ENCODE measurements at regions not wholly inside any gene's neighbourhood (a gene's known extent, or its start where the extent isn't known, plus 50 kb on each side); places are given as distances from the start of the nearest gene placed in this dataset.
"Not testable (repeated sequence)": the region's sequence is repeated elsewhere in the genome, so short reads cannot be mapped to it uniquely, and the experiment has no call there.

DNA sequence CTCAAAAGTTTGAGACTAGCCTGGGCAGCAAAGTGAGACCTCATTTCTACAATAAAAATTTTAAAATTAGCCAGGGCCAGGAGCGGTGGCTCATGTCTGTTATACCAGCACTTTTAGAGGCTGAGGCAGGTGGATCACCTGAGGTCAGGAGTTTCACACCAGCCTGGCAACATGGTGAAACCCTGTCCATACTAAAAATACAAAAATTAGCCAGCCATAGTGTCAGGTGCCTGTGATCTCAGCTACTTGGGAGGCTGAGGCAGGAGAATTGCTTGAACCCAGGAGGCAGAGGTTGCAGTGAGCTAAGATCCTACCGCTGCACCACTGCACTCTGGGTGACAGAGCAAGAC is 85.1 kb upstream of the MAP4 start:
- H3K4me3 ChIP-seq, H3K27ac ChIP-seq: not testable (repeated sequence)

DNA sequence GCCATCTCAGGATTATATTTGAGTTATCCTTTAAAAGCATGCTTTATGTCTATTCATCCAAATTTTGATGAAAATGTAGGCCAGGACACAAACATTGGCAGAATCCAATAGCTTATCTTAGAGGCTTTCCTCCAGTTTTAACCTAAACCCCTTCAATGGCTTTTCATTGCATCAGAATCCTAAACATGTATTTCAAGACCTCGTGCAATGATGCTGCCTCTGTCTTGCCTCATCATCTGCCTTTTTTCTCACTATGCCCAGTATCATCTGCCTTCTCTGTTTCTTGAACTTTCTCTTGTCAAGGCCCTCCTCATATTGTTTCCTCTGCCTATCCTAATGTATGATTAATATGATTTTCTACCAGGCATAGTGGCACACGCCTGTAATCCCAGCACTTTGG is 76.1 kb upstream of the MAP4 start:
- Histone ChIP-seq H3K4me3 (no peak overlapping the region), H3K27ac (no peak overlapping the region)

DNA sequence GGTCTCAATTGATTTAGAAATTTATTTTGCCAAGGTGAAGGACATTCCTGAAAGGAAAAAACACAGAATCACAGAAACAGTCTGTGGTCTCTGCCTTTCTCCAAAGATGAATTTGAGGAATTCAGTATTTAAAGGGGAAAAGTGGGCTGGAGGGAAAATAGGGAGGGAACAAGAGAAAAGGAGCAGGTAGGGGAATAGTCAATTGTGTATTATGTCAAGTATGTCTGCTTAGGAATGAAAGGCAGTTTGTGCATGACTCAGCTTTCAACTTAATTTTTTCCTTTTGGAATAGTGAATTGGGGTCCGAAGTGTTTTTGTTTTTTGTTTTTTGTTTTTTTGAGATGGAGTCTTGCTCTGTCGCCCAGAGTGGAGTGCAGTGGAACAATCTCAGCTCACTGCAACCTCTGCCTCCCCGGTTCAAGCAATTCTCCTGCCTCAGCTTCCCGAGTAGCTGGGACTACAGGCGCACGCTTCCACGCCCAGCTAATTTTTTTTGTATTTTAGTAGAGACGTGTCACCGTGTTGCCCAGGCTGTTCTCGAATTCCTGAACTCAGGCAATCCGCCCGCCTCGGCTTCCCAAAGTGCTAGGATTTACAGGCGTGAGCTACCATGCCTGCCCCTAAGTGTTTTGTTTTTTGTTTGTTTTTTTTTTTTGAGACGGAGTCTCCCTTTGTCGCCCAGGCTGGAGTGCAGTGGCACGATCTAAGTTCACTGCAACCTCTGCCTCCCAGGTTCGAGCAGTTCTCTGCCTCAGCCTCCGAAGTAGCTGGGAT is 74.1 kb upstream of the MAP4 start:
- Histone ChIP-seq H3K4me3 (no peak overlapping the region), H3K27ac (no peak overlapping the region)

DNA sequence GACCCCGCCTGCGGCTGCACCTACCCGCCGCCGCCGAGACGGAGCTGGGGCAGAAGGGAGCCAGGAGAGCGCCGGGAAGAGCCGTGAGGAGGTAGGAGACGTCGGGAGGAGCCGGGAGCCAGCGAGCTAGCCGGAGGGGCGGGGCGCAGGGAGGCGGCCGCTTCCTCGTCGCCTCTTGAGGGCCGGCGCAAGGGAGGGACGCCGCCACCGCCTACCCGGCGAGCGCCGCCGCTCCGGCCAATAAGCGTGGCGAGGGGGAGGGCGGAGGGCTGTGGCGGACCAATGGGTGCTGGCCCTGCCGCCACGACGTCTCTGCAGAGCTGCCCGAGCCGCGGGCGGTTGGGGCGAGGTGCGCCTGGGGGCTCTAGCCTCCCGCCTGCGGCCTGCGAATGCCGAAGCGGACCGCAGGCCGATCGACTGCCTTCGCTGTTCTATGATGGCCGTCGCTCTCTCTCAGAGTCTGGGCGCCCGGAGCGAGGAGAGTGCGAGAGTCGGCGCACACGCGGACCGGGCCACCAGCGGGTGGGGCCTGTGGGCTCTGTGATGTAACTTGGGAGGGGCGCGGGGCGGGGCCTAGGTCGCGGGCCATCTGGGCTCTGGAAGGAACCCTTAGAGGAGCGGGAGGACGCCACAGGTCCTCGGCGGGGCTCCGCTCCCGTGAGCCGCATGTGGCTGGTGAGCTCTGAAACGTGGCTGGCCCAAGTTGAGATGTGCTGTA is 72.7 kb upstream of the MAP4 start:
- peak overlapping the region; percentile 87 to 100 (median 96) for H3K27ac ChIP-seq

DNA sequence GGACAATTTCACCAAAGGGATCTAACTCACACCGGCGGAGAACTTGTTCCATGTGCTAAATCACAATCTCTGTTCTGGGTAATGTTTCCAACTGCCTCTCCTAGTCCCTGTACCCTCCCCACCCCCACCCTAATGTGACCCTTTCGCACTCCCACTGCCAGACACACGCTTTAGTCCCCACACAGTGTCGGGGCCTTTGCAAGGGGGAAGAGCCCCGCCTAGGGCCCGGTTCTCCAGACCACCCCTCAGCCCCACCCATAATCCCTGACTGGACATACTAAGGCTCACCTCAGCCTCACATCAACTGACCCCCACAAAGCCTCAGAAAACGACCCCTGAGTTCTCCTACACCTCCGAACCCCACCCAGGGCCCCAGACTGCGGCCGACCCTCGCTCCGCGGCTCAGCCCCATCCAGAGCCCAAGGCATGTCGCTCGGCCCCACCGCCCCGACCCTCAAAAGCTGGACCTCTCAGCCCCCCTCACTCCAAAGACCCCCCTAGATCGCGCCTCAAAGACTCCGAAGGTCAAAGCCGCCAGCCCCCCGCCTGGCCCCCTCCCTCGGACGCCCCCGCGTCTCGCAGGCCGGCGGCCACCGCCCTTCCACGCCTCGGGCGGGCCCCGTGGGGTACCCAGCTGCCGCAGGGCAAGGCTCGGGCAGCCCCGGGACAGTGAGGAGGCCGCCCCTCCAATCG is 72.0 kb upstream of the MAP4 start:
- peak overlapping the region; percentile 76 to 99 (median 92) for H3K4me3 ChIP-seq
- H3K27ac ChIP-seq = peak overlapping the region; percentile 87 to 100 (median 96)

More for the DNA sequence above, 72.7 kb upstream of the MAP4 start:
- H3K4me3 ChIP-seq = peak overlapping the region; percentile 76 to 99 (median 92)

DNA sequence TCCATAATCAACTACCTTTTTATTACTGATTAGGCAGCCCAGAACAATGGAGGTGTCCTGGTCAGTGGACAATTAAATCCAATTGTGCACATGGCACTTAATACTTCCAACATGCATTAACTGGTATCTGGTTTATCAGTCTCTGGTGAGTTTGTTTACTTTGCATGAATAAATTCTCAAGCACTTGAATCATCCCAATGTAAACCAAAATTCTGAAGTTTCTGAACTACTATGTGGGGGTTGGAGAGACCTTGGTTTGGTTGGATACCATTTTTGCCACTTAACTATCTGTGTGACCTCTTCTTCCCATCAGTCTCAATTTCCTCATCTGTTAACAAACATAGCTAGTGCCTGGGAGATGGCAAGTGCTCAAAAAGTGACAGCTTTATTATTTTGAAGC is 70.5 kb upstream of the MAP4 start:
- Histone ChIP-seq H3K4me3 (peak overlapping the region in 2 of 7 experiments; percentile 76 to 99), H3K27ac (peak overlapping the region in 17 of 21 experiments; percentile 0 to 99 (median 96))

DNA sequence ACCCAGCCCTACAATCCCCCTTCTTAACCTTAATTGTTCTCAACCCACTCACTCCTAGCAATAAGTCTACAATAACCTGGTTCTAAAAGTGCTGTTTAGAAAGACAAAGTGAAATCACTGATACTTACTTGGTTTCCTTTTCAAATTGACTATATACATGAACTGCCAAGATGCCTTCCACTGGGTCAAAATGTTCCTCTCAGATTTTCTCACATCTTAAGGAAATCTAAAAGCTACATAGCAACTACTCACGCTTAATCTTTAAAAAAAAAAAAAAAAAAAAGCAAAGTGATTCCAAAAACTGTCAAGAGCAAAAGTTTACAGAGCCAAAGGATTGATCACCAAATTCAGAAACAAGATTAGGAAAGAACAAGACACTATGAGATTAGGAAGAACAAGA is 68.7 kb upstream of the MAP4 start:
- no peak overlapping the region for H3K4me3 ChIP-seq
- H3K27ac ChIP-seq = peak overlapping the region in 2 of 21 experiments; percentile 52 to 58

DNA sequence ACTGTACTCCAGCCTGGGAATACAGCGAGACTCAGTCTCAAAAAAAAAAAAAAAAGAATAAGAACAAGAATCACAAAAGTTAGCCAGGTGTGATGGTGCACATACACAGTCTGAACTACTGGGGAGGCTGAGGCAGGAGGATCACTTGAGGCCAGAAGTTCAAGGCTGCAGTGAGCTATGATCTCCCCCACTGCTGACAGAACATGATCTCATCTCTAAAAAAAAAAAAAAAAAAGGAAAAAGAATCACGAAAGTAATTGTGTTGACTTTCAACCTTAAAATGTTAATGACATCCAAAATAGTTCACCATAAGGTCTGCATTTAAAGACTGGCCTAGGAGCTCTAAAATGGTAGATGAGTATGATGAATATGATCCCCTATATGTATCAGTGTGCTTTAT is 68.0 kb upstream of the MAP4 start:
- Histone ChIP-seq H3K4me3 (no peak overlapping the region), H3K27ac (peak overlapping the region in 1 of 21 experiments; percentile 58)

DNA sequence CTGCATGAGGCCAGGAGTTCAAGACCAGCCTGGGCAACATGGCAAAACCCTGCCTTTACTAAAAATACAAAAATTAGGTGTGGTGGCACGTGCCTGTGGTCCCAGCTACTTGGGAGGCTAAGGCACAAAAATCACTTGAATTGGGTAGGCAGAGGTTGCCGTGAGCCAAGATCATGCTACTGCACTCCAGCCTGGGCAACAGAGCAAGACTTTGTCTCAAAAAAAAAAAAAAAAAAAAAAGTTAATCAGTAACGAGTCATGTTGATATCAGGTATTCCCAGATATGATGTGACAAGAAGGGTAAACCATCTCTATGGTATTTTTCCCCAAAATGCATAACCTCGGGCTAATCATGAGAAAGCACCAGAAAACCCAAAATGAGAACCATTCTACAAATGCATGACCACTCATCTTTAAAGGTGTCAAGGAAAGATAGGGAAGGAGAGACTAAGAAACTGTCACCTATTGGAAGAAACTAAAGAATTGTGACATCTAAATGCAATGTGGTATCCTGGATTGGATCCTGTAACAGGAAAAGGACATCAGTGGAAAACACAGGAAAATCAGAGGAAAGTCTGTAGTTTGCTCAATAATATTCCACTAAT is 66.5 kb upstream of the MAP4 start:
- Histone ChIP-seq H3K27ac (no peak overlapping the region), H3K4me3 (no peak overlapping the region)

DNA sequence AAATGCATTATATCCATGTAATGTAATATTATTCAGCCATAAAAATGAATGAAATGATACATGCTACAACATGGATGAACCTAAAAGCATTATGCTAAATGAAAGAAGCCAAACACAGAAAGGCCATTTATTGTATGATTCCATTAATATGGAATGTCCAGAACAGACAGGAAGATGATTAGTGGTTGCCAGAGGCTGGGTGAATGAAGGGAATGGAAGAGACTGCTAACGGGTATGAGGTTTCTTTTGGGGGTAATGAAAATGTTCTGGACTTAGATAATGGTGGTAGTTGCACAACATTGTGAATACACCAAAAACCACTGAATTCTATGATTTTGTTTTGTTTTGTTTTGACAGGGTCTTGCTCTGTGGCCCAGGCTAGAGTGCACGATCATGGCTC is 61.6 kb upstream of the MAP4 start:
- H3K27ac ChIP-seq = no peak overlapping the region
- H3K4me3 ChIP-seq = no peak overlapping the region

DNA sequence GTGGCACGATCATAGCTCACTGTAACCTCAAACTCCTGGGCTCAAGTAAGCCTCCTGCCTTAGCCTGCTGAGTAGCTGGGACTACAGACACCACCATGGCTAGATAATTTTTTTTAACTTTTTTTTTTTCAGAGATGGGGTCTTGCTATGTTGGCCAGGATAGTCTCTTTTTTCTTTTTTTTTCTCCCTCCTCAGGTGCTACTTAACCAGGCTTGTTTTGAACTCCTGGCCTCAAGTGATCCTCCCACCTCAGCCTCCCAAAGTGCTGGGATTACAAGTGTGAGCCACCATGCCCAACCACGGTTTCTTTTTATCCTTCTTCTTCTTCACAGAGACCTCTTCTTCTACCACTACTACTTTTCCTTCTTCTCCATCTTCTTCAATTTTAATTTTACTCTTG is 53.8 kb upstream of the MAP4 start:
- no peak overlapping the region for H3K27ac ChIP-seq
- no peak overlapping the region for H3K4me3 ChIP-seq

DNA sequence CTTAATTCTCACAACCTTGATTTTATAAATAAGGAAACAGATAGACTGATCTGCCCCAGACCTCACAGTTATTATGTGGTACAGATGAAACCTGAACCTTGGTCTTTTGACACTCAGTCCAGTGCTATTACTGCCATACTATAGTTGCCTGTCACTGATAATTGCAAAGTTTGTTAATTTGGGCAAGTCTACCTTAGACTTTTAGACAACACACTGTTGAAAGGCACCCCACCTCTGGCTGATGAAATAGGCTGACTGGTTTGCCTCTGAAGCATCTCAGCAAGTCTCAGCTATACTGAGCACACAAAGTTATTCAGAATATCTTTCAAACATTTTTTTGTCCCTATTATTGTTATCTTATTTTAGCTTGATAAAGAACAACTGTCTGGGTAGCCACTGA is 53.1 kb upstream of the MAP4 start:
- H3K4me3 ChIP-seq = no peak overlapping the region
- H3K27ac ChIP-seq = no peak overlapping the region

DNA sequence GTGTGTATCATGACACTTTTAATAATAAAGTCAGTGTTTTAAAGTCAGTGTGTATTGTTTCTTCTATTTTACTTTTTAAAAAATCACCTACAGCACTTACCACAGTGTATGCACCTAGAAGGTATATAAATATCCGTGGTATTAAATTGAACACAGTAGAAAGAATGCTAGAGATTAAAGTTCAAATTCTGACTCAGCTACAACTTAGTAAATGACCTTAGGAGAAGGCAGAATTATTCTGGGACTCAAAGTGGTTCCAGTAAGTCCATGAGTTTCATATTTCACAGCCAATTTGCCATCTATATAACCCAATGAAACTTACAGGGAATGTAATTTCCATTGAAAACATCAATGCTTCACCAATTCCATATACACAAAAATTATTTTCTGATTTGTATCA is 52.7 kb upstream of the MAP4 start:
- Histone ChIP-seq H3K4me3 (no peak overlapping the region), H3K27ac (no peak overlapping the region)

DNA sequence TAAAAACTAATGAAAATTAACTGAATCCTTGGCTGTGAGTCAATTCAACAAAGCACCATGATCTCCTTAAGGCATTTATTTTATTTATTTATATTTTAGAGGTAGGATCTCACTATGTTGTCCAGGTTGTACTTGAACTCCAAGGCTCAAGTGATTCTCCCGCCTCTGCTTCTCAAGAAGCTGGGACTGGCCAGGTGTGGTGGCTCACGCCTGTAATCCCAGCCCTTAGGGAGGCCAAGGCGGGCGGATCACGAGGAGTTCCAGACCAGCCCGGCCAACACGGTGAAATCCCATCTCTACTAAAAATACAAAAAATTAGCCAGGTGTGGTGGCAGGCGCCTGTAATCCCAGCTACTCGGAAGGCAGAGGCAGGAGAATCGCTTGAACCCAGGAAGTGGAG is 52.1 kb upstream of the MAP4 start:
- not testable (repeated sequence) for H3K27ac ChIP-seq

DNA sequence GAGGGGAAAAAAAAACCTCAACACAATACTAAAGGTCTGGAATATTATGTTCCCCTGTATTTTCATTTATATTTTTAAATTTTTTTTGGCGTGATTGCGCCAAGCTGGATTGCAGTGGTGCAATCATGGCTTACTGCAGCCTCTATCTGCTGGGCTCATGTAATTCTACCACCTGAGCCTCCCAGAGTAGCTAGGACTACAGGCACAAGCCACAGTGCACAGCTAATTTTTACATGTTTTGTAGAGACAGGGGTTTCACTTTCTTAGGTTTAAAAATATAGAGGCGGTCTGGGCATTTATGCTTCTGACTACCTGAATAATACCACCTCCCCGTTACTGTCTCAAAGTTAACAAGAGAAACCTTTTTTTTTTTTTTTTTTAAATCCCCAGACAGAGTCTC is 51.1 kb upstream of the MAP4 start:
- Histone ChIP-seq H3K27ac (no peak overlapping the region), H3K4me3 (no peak overlapping the region)

More for the DNA sequence above, 52.1 kb upstream of the MAP4 start:
- not testable (repeated sequence) for H3K4me3 ChIP-seq

All from skin epidermis (tissue), 12 donors.